ENCODE measurements at regions not wholly inside any gene's neighbourhood (a gene's known extent, or its start where the extent isn't known, plus 50 kb on each side); places are given as distances from the start of the nearest gene placed in this dataset.
A peak's percentile ranks its signal among the peaks of the same experiment; 100 is the strongest.

- Histone ChIP-seq H3K9ac (ENCODE audit: low read length) (no peak overlapping the region), H3K27me3 (ENCODE audit: insufficient read depth, low read length) (no peaks in the 10 kb centered on the region), H4K8ac (ENCODE audit: low read depth, low read length) (no peak overlapping the region), H3K14ac (ENCODE audit: low read length) (no peak overlapping the region), H4K12ac (ENCODE audit: low read depth, low read length) (no peak overlapping the region), H4K91ac (ENCODE audit: low read depth, low read length) (no peak overlapping the region), H3K27ac (ENCODE audit: low read depth, low read length) (no peak overlapping the region), H2BK120ac (ENCODE audit: insufficient read depth, low read length, poor library complexity) (no peak overlapping the region), H2AK5ac (ENCODE audit: low read length) (no peak overlapping the region), H3K4me1 (ENCODE audit: control insufficient read depth in 1 of 2, insufficient read depth in 2 of 2, low read length in 2 of 2) (no peaks in the 10 kb centered on the region), H3K4me2 (ENCODE audit: low read length) (no peak overlapping the region), H3K9me3 (ENCODE audit: insufficient read depth, low read depth, low read length) (no peaks in the 10 kb centered on the region), H3K79me2 (ENCODE audit: control insufficient read depth, insufficient read depth, low read length, poor library complexity) (no peaks in the 10 kb centered on the region), H3K23ac (ENCODE audit: low read length) (no peak overlapping the region), H3K4me3 (ENCODE audit: low read depth, low read length) (no peak overlapping the region), H2AFZ (ENCODE audit: insufficient read depth, low read length, poor library complexity) (no peak overlapping the region), H2BK5ac (ENCODE audit: low read depth, low read length, poor library complexity) (no peak overlapping the region), H3K79me1 (ENCODE audit: low read length) (no peaks in the 10 kb centered on the region), H3K4ac (ENCODE audit: low read depth, low read length) (no peak overlapping the region), H3K18ac (ENCODE audit: low read length) (no peak overlapping the region), H3K36me3 (ENCODE audit: control insufficient read depth in 1 of 2, insufficient read depth in 2 of 2, low read length in 2 of 2) (no peaks in the 10 kb centered on the region), H2BK12ac (ENCODE audit: low read length) (no peak overlapping the region)
- WGBS (ENCODE audit: extremely low coverage, insufficient coverage, insufficient read length) = no CpG with 5 or more reads among the region's 6 CpGs
- peak in 1 of 2 donors; percentile 53 for DNase-seq
These were observed 176.6 kb upstream of the PTPRK start for GRCh38 chr6:128696691-128697689.

GRCh38 chr6:128694303-128695009 lies 174.1 kb upstream of the PTPRK start:
- DNase-seq = no peak
- H4K8ac ChIP-seq (ENCODE audit: low read depth, low read length) = no peak overlapping the region
- no peak overlapping the region for H3K4me2 ChIP-seq (ENCODE audit: low read length)
- no peak overlapping the region for H3K4ac ChIP-seq (ENCODE audit: low read depth, low read length)
- H2AK5ac ChIP-seq (ENCODE audit: low read length) = no peak overlapping the region
- no peaks in the 10 kb centered on the region for H3K4me1 ChIP-seq (ENCODE audit: control insufficient read depth in 1 of 2, insufficient read depth in 2 of 2, low read length in 2 of 2)
- H2AFZ ChIP-seq (ENCODE audit: insufficient read depth, low read length, poor library complexity) = no peak overlapping the region
- WGBS (ENCODE audit: extremely low coverage, insufficient coverage, insufficient read length) = no CpG with 5 or more reads among the region's 1 CpG
- H4K91ac ChIP-seq (ENCODE audit: low read depth, low read length) = no peak overlapping the region
- no peak overlapping the region for H3K4me3 ChIP-seq (ENCODE audit: low read depth, low read length)
- no peak overlapping the region for H3K18ac ChIP-seq (ENCODE audit: low read length)
- no peak overlapping the region for H2BK5ac ChIP-seq (ENCODE audit: low read depth, low read length, poor library complexity)
- no peaks in the 10 kb centered on the region for H3K27me3 ChIP-seq (ENCODE audit: insufficient read depth, low read length)
- no peaks in the 10 kb centered on the region for H3K36me3 ChIP-seq (ENCODE audit: control insufficient read depth in 1 of 2, insufficient read depth in 2 of 2, low read length in 2 of 2)
- H3K9ac ChIP-seq (ENCODE audit: low read length) = no peak overlapping the region
- H2BK120ac ChIP-seq (ENCODE audit: insufficient read depth, low read length, poor library complexity) = no peak overlapping the region
- H3K79me1 ChIP-seq (ENCODE audit: low read length) = no peaks in the 10 kb centered on the region
- no peaks in the 10 kb centered on the region for H3K79me2 ChIP-seq (ENCODE audit: control insufficient read depth, insufficient read depth, low read length, poor library complexity)
- no peak overlapping the region for H3K14ac ChIP-seq (ENCODE audit: low read length)
- no peak overlapping the region for H2BK12ac ChIP-seq (ENCODE audit: low read length)
- no peaks in the 10 kb centered on the region for H3K9me3 ChIP-seq (ENCODE audit: insufficient read depth, low read depth, low read length)
- H4K12ac ChIP-seq (ENCODE audit: low read depth, low read length) = no peak overlapping the region
- H3K23ac ChIP-seq (ENCODE audit: low read length) = no peak overlapping the region
- H3K27ac ChIP-seq (ENCODE audit: low read depth, low read length) = no peak overlapping the region

GRCh38 chr6:128690063-128690462 lies 169.7 kb upstream of the PTPRK start:
- Histone ChIP-seq H3K27ac (ENCODE audit: low read depth, low read length) (no peak overlapping the region), H3K23ac (ENCODE audit: low read length) (no peak overlapping the region), H2BK5ac (ENCODE audit: low read depth, low read length, poor library complexity) (no peak overlapping the region), H3K4ac (ENCODE audit: low read depth, low read length) (no peak overlapping the region), H3K9ac (ENCODE audit: low read length) (no peak overlapping the region), H2AK5ac (ENCODE audit: low read length) (no peak overlapping the region), H4K91ac (ENCODE audit: low read depth, low read length) (no peak overlapping the region), H2BK12ac (ENCODE audit: low read length) (no peak overlapping the region), H2BK120ac (ENCODE audit: insufficient read depth, low read length, poor library complexity) (no peak overlapping the region), H3K4me3 (ENCODE audit: low read depth, low read length) (no peak overlapping the region), H3K4me1 (ENCODE audit: control insufficient read depth in 1 of 2, insufficient read depth in 2 of 2, low read length in 2 of 2) (no peaks in the 10 kb centered on the region), H2AFZ (ENCODE audit: insufficient read depth, low read length, poor library complexity) (no peak overlapping the region), H3K79me2 (ENCODE audit: control insufficient read depth, insufficient read depth, low read length, poor library complexity) (no peaks in the 10 kb centered on the region), H4K8ac (ENCODE audit: low read depth, low read length) (no peak overlapping the region), H3K27me3 (ENCODE audit: insufficient read depth, low read length) (no peaks in the 10 kb centered on the region), H3K9me3 (ENCODE audit: insufficient read depth, low read depth, low read length) (no peaks in the 10 kb centered on the region), H4K12ac (ENCODE audit: low read depth, low read length) (no peak overlapping the region), H3K79me1 (ENCODE audit: low read length) (no peaks in the 10 kb centered on the region), H3K4me2 (ENCODE audit: low read length) (no peak overlapping the region), H3K36me3 (ENCODE audit: control insufficient read depth in 1 of 2, insufficient read depth in 2 of 2, low read length in 2 of 2) (no peaks in the 10 kb centered on the region), H3K18ac (ENCODE audit: low read length) (no peak overlapping the region), H3K14ac (ENCODE audit: low read length) (no peak overlapping the region)
- WGBS (ENCODE audit: extremely low coverage, insufficient coverage, insufficient read length) = no CpG with 5 or more reads among the region's 3 CpGs
- peak in 1 of 2 donors; percentile 53 for DNase-seq

GRCh38 chr6:128686084-128686483 lies 165.7 kb upstream of the PTPRK start:
- H3K36me3 ChIP-seq (ENCODE audit: control insufficient read depth in 1 of 2, insufficient read depth in 2 of 2, low read length in 2 of 2) = no peaks in the 10 kb centered on the region
- no peak overlapping the region for H2BK12ac ChIP-seq (ENCODE audit: low read length)
- no peaks in the 10 kb centered on the region for H3K27me3 ChIP-seq (ENCODE audit: insufficient read depth, low read length)
- H2AK5ac ChIP-seq (ENCODE audit: low read length) = no peak overlapping the region
- H3K4me2 ChIP-seq (ENCODE audit: low read length) = no peak overlapping the region
- H2BK5ac ChIP-seq (ENCODE audit: low read depth, low read length, poor library complexity) = no peak overlapping the region
- no peak overlapping the region for H3K18ac ChIP-seq (ENCODE audit: low read length)
- no peak overlapping the region for H4K91ac ChIP-seq (ENCODE audit: low read depth, low read length)
- H3K14ac ChIP-seq (ENCODE audit: low read length) = no peak overlapping the region
- no peaks in the 10 kb centered on the region for H3K4me1 ChIP-seq (ENCODE audit: control insufficient read depth in 1 of 2, insufficient read depth in 2 of 2, low read length in 2 of 2)
- peak overlapping the region; percentile 53 for H3K9ac ChIP-seq (ENCODE audit: low read length)
- no peak for DNase-seq
- no peak overlapping the region for H4K8ac ChIP-seq (ENCODE audit: low read depth, low read length)
- H3K23ac ChIP-seq (ENCODE audit: low read length) = no peak overlapping the region
- no peak overlapping the region for H3K27ac ChIP-seq (ENCODE audit: low read depth, low read length)
- no peaks in the 10 kb centered on the region for H3K9me3 ChIP-seq (ENCODE audit: insufficient read depth, low read depth, low read length)
- no peak overlapping the region for H2BK120ac ChIP-seq (ENCODE audit: insufficient read depth, low read length, poor library complexity)
- no peaks in the 10 kb centered on the region for H3K79me2 ChIP-seq (ENCODE audit: control insufficient read depth, insufficient read depth, low read length, poor library complexity)
- H3K4me3 ChIP-seq (ENCODE audit: low read depth, low read length) = no peak overlapping the region
- H4K12ac ChIP-seq (ENCODE audit: low read depth, low read length) = no peak overlapping the region
- H3K4ac ChIP-seq (ENCODE audit: low read depth, low read length) = no peak overlapping the region
- no peak overlapping the region for H2AFZ ChIP-seq (ENCODE audit: insufficient read depth, low read length, poor library complexity)
- H3K79me1 ChIP-seq (ENCODE audit: low read length) = no peaks in the 10 kb centered on the region
